Breast epithelium (tissue), 4 donors: ENCODE measurements at regions not wholly inside any gene's neighbourhood (a gene's known extent, or its start where the extent isn't known, plus 50 kb on each side); places are given as distances from the start of the nearest gene placed in this dataset.

Experiments used
- DNase-seq, 2 donors: peaks; one replicate each; pipeline ENCODE4 v3.0.0-alpha.2; 2019; ENCODE audit warnings: low spot score in 2 of 2
- H3K27ac ChIP-seq, 2 donors: fragments of 200-600 bp; sonication (generic) in 1 of 2; one replicate each; pipeline ENCODE4 v1.5.1; 2016 to 2019; ENCODE audit warnings: mild to moderate bottlenecking in 1 of 2
- H3K27me3 ChIP-seq, 2 donors: fragments of 200-600 bp; sonication (generic) in 1 of 2; one replicate each; pipeline versions ENCODE4 v1.5.1 to v1.6.0; 2017 to 2019; ENCODE audit warnings: control low read depth in 1 of 2, mild to moderate bottlenecking in 1 of 2
- H3K36me3 ChIP-seq: fragments of 200-600 bp; one replicate; pipeline ENCODE4 v1.5.1; 2019
- H3K4me1 ChIP-seq, 2 donors: fragments of 200-600 bp; sonication (generic); one replicate each; pipeline ENCODE4 v1.5.1; 2016 to 2019; ENCODE audit warnings: control low read depth in 1 of 2
- H3K4me3 ChIP-seq, 3 donors: fragments of 200-600 bp; sonication (generic); 1 replicate in 2 of 3; 2 replicates in 1 of 3; pipeline ENCODE4 v1.5.1; 2016 to 2019; ENCODE audit warnings: mild to moderate bottlenecking in 3 of 3, moderate library complexity in 2 of 3
- H3K9me3 ChIP-seq, 2 donors: fragments of 200-600 bp; sonication (generic) in 1 of 2; one replicate each; pipeline ENCODE4 v1.5.1; 2016 to 2019; ENCODE audit warnings: control low read depth in 1 of 2
- CTCF ChIP-seq, 3 donors: fragments of 450-650 bp; IDR thresholded peaks; one replicate each; pipeline ENCODE4 v1.5.1; 2016 to 2017; ENCODE audit warnings: antibody characterized with exemption in 3 of 3, mild to moderate bottlenecking in 3 of 3, moderate library complexity in 3 of 3
- POLR2A ChIP-seq: fragments of 450-650 bp; IDR thresholded peaks from one replicate; pipeline ENCODE4 v1.6.1; 2016; ENCODE audit warnings: antibody characterized with exemption, mild to moderate bottlenecking, moderate library complexity
- POLR2AphosphoS5 ChIP-seq, 3 donors: sonication (generic); formaldehyde crosslinking; IDR thresholded peaks; one replicate each; pipeline ENCODE4 v1.6.1; 2017; ENCODE audit warnings: antibody characterized with exemption in 3 of 3
- intact Hi-C: fragments of 100-400 bp; cut with DNase I; formaldehyde crosslinking; loops from one replicate; pipeline ENCODE4 v1.15.1; 2023; ENCODE audit warnings: low total_unique reads

GRCh38 chr2:56630286-56630685 is 446.5 kb downstream of the CCDC85A start:
- Histone ChIP-seq H3K9me3 (no peaks in the 10 kb centered on the region), H3K27me3 (no peaks in the 10 kb centered on the region), H3K4me1 (no peaks in the 10 kb centered on the region), H3K27ac (no peak overlapping the region), H3K4me3 (no peak overlapping the region), H3K36me3 (no peaks in the 10 kb centered on the region)
- TF ChIP-seq POLR2AphosphoS5 (IDR thresholded peaks at IDR 0.05) (no peak), CTCF (IDR thresholded peaks at IDR 0.05) (no peak), POLR2A (no peak)
- intact Hi-C loops, result no loop called here
- no peak for DNase-seq

- no peaks in the 10 kb centered on the region for H3K36me3 ChIP-seq
- TF ChIP-seq POLR2AphosphoS5 (IDR thresholded peaks at IDR 0.05) (no peak), CTCF (IDR thresholded peaks at IDR 0.05) (no peak), POLR2A (no peak)
- peaks cover 0 to 5% of the 10 kb centered on the region in 2 donors for H3K9me3 ChIP-seq
- intact Hi-C loops, result no loop called here
- no peak overlapping the region for H3K4me3 ChIP-seq
- no peak overlapping the region for H3K27ac ChIP-seq
- H3K27me3 ChIP-seq, result no peaks in the 10 kb centered on the region
- DNase-seq, result no peak
- no peaks in the 10 kb centered on the region for H3K4me1 ChIP-seq
Observed at GRCh38 chr2:56647997-56648396, 464.2 kb downstream of the CCDC85A start.

- H3K27ac ChIP-seq, result no peak overlapping the region
- no peaks in the 10 kb centered on the region for H3K36me3 ChIP-seq
- H3K9me3 ChIP-seq, result peaks cover 0 to 1% of the 10 kb centered on the region in 2 donors
- no peak for TF ChIP-seq POLR2AphosphoS5 (IDR thresholded peaks at IDR 0.05)
- TF ChIP-seq POLR2A, result no peak
- no peak for TF ChIP-seq CTCF (IDR thresholded peaks at IDR 0.05)
- intact Hi-C loops, result no loop called here
- no peak overlapping the region for H3K4me3 ChIP-seq
- H3K4me1 ChIP-seq, result no peaks in the 10 kb centered on the region
- DNase-seq, result no peak
- no peaks in the 10 kb centered on the region for H3K27me3 ChIP-seq
Observed at GRCh38 chr2:56648802-56649201, 465.0 kb downstream of the CCDC85A start.

- Histone ChIP-seq H3K27ac (no peak overlapping the region), H3K4me1 (no peaks in the 10 kb centered on the region), H3K4me3 (no peak overlapping the region), H3K9me3 (no peaks in the 10 kb centered on the region), H3K36me3 (no peaks in the 10 kb centered on the region), H3K27me3 (no peaks in the 10 kb centered on the region)
- intact Hi-C loops, result no loop called here
- no peak for DNase-seq
- TF ChIP-seq POLR2AphosphoS5 (IDR thresholded peaks at IDR 0.05), result no peak
- no peak for TF ChIP-seq POLR2A
- TF ChIP-seq CTCF (IDR thresholded peaks at IDR 0.05), result no peak
Observed at GRCh38 chr2:56654936-56655335, 471.1 kb downstream of the CCDC85A start.

- no peak for DNase-seq
Observed at GRCh38 chr2:56656826-56657225, 473.0 kb downstream of the CCDC85A start.

More at GRCh38 chr2:56656826-56657225, 473.0 kb downstream of the CCDC85A start:
- Histone ChIP-seq H3K9me3 (no peaks in the 10 kb centered on the region), H3K36me3 (no peaks in the 10 kb centered on the region), H3K27me3 (no peaks in the 10 kb centered on the region), H3K4me3 (no peak overlapping the region), H3K4me1 (no peaks in the 10 kb centered on the region), H3K27ac (no peak overlapping the region)
- intact Hi-C loops, result no loop called here
- TF ChIP-seq POLR2A (no peak), POLR2AphosphoS5 (IDR thresholded peaks at IDR 0.05) (no peak), CTCF (IDR thresholded peaks at IDR 0.05) (no peak)
